ENCODE measurements at regions not wholly inside any gene's neighbourhood (a gene's known extent, or its start where the extent isn't known, plus 50 kb on each side); places are given as distances from the start of the nearest gene placed in this dataset.

- Mint-ChIP-seq H3K4me1 (ENCODE audit: low read depth) (no peaks in the 10 kb centered on the region), H3K27me3 (ENCODE audit: low read depth) (peaks cover 4% of the 10 kb centered on the region), H3K27ac (ENCODE audit: unreplicated experiment) (no peak overlapping the region), H3K4me3 (ENCODE audit: unreplicated experiment) (no peak overlapping the region), H3K36me3 (ENCODE audit: low read depth) (no peaks in the 10 kb centered on the region), H3K9me3 (ENCODE audit: low read depth) (peaks cover 13% of the 10 kb centered on the region)
- TF ChIP-seq CTCF (IDR thresholded peaks at IDR 0.05), result no peak
- no peak for DNase-seq (ENCODE audit: low spot score)
Measured at GRCh38 chr1:238985312-238985711, 401.1 kb upstream of the CHRM3 start.

DNA sequence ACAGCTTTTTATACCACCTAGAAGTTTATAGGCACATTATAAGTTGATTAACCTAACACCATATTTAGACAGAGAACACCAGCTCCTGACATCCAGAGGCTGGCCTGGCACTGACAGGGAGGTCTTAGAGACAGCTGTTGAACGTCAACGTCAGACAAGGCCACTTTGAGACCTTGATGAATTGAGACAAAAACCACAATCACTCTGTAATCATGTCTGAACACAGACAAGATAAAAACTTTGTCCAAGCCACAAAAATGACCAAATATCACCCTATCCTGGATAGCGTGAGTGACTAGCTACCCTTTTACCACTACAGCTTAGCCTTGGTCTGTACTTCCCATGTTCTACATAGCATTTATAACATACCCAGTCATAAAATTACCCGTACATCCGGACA lies 403.6 kb upstream of the CHRM3 start:
- Mint-ChIP-seq H3K4me3 (ENCODE audit: unreplicated experiment) (no peak overlapping the region), H3K27me3 (ENCODE audit: low read depth) (peaks cover 4% of the 10 kb centered on the region), H3K36me3 (ENCODE audit: low read depth) (no peaks in the 10 kb centered on the region), H3K9me3 (ENCODE audit: low read depth) (peaks cover 4% of the 10 kb centered on the region), H3K27ac (ENCODE audit: unreplicated experiment) (no peak overlapping the region), H3K4me1 (ENCODE audit: low read depth) (no peaks in the 10 kb centered on the region)
- DNase-seq (ENCODE audit: low spot score), result no peak
- TF ChIP-seq CTCF (IDR thresholded peaks at IDR 0.05), result no peak

DNA sequence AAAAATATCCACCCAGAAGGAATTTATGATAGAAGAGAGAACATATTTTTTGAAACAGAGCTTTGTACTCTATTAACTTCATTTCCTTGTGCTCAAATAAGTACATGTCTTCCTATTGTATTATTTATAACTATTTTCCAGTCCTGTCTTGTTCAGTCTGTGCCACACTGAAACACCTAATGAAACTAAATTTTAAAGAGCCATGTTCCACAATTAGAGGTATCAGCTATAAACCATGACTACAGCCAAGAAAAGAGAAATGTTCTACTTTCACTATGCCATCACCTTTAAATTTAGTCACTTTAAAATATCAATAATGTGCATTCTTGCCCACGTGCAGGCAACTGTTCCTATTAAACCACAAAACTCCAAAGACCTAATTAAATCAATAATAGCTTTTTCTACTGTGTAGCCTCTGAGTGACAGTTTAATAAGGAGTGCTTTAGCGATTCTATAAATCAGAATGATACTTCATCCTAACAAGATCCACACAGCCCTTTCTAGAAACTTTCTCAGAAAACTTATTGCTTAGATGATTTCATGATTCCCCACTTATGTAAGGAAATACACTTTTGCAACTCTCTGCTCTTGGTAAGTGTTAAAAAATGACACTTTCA lies 404.9 kb upstream of the CHRM3 start:
- no peak for TF ChIP-seq CTCF (IDR thresholded peaks at IDR 0.05)
- no peak for DNase-seq (ENCODE audit: low spot score)
- Mint-ChIP-seq H3K4me3 (ENCODE audit: unreplicated experiment) (no peak overlapping the region), H3K27ac (ENCODE audit: unreplicated experiment) (no peak overlapping the region), H3K4me1 (ENCODE audit: low read depth) (no peaks in the 10 kb centered on the region), H3K36me3 (ENCODE audit: low read depth) (no peaks in the 10 kb centered on the region), H3K27me3 (ENCODE audit: low read depth) (peaks cover 4% of the 10 kb centered on the region), H3K9me3 (ENCODE audit: low read depth) (no peaks in the 10 kb centered on the region)

DNA sequence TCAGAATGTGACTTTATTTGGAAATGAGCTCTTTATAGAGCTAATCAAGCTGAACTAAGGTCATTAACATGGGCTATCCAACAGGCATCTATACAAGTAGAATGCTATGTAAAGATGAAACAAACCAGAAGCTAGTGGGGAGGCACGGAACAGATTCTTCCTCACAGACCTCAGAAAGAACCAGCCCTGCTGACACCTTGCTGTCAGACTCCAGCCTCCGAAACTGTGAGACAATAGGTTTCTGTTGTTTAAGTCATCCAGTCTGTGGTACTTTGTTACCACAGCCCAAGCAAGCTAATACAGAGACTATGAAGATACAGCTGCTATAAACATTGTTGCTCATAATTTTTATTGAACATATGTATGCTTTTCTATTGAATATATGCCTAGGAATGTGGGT lies 406.3 kb upstream of the CHRM3 start:
- Mint-ChIP-seq H3K4me1 (ENCODE audit: low read depth) (no peaks in the 10 kb centered on the region), H3K27me3 (ENCODE audit: low read depth) (peaks cover 4% of the 10 kb centered on the region), H3K36me3 (ENCODE audit: low read depth) (no peaks in the 10 kb centered on the region), H3K27ac (ENCODE audit: unreplicated experiment) (no peak overlapping the region), H3K9me3 (ENCODE audit: low read depth) (no peaks in the 10 kb centered on the region), H3K4me3 (ENCODE audit: unreplicated experiment) (no peak overlapping the region)
- no peak for TF ChIP-seq CTCF (IDR thresholded peaks at IDR 0.05)
- DNase-seq (ENCODE audit: low spot score), result no peak

GRCh38 chr1:238964631-238965030 lies 421.7 kb upstream of the CHRM3 start:
- no peak for TF ChIP-seq CTCF (IDR thresholded peaks at IDR 0.05)
- peaks cover 2% of the 10 kb centered on the region for H3K9me3 Mint-ChIP-seq (ENCODE audit: low read depth)
- peaks cover 2% of the 10 kb centered on the region for H3K4me1 Mint-ChIP-seq (ENCODE audit: low read depth)
- H3K27ac Mint-ChIP-seq (ENCODE audit: unreplicated experiment), result no peak overlapping the region
- H3K36me3 Mint-ChIP-seq (ENCODE audit: low read depth), result no peaks in the 10 kb centered on the region
- H3K4me3 Mint-ChIP-seq (ENCODE audit: unreplicated experiment), result no peak overlapping the region
- H3K27me3 Mint-ChIP-seq (ENCODE audit: low read depth), result peaks cover 6% of the 10 kb centered on the region
- no peak for DNase-seq (ENCODE audit: low spot score)

All from chondrocyte (in vitro differentiated cells).